Uterus (tissue), 2 donors: ENCODE measurements at regions not wholly inside any gene's neighbourhood (a gene's known extent, or its start where the extent isn't known, plus 50 kb on each side); places are given as distances from the start of the nearest gene placed in this dataset.

Experiments
- CTCF ChIP-seq, 4 experiments: fragments of 200-600 bp in 2 of 4; fragments of 450-650 bp in 2 of 4; sonication (generic) in 2 of 4; IDR thresholded peaks; one replicate each; pipeline ENCODE4 v1.5.1; 2016 to 2019; ENCODE audit warnings: antibody characterized with exemption in 4 of 4, mild to moderate bottlenecking in 2 of 4, moderate library complexity in 1 of 4
- POLR2A ChIP-seq, 2 donors: fragments of 450-650 bp; IDR thresholded peaks; one replicate each; pipeline ENCODE4 v1.6.1; 2016; ENCODE audit warnings: antibody characterized with exemption in 2 of 2, mild to moderate bottlenecking in 1 of 2, moderate library complexity in 1 of 2

- TF ChIP-seq POLR2A (IDR thresholded peaks at IDR 0.05) (no peak), CTCF (IDR thresholded peaks at IDR 0.05) (no peak)
These were observed 1459.9 kb downstream of the BRD1 start for GRCh38 chr22:48367731-48368130.
